ENCODE measurements at regions not wholly inside any gene's neighbourhood (a gene's known extent, or its start where the extent isn't known, plus 50 kb on each side); places are given as distances from the start of the nearest gene placed in this dataset.

GRCh38 chr18:10377956-10378355, 76.5 kb upstream of the APCDD1 start:
- Histone ChIP-seq H3K27ac (no peak overlapping the region), H3K4me3 (no peak overlapping the region), H3K27me3 (ENCODE audit: insufficient read depth in 3 of 3, low read length in 2 of 3) (peaks cover 0 to 4% (median 0%) of the 10 kb centered on the region in 3 donors), H3K4me1 (no peaks in the 10 kb centered on the region), H3K9me3 (no peaks in the 10 kb centered on the region), H3K36me3 (ENCODE audit: insufficient read depth in 1 of 2, low read depth in 1 of 2) (no peaks in the 10 kb centered on the region)
- 86 to 100% (median 95%) methylated on average over 1 of the region's 1 CpG for WGBS, 3 donors
- no peak for ATAC-seq
- intact Hi-C loops (cut with DNase I): no loop called here
- no peak for TF ChIP-seq CTCF (IDR thresholded peaks at IDR 0.05)
- DNase-seq: no peak

DNA sequence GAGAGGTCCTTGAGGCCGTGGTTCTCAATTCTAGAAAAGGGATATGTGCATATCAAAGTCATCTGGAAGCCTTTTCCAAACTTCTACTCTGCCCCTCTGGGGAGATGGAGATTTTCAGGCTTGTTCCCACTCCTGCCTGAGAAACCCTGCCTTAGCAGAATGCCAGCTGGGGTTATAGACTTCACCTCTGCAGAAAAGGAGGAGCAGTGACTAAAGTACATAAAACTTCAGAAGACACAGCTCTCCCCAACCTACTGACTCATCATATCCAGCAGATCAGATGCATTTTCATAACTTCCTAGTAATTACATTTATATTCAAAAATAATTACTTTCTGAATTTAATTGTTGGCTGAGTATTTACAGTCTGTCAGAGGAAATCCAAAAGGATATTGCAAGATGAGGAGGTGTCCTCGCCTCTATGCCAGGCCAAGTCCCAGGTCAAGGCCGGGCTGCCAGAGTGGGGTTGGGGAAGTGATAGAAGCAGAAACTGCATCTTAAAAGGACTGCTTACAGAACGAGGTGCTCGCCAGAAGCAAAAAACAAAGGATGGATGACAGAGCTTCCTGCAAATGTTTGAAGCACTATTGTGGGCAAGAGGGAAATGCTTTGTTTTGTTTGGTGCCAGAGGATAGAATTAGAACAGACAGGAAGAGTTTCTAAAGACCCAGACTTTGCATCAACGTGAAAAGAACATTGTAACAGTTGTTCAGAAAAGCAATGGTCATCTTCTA, 75.6 kb upstream of the APCDD1 start:
- Histone ChIP-seq H3K4me3 (no peak overlapping the region), H3K27me3 (ENCODE audit: insufficient read depth in 3 of 3, low read length in 2 of 3) (peaks cover 0 to 4% (median 0%) of the 10 kb centered on the region in 3 donors), H3K27ac (no peak overlapping the region), H3K36me3 (ENCODE audit: insufficient read depth in 1 of 2, low read depth in 1 of 2) (no peaks in the 10 kb centered on the region), H3K4me1 (no peaks in the 10 kb centered on the region), H3K9me3 (no peaks in the 10 kb centered on the region)
- ATAC-seq (no peak), DNase-seq (no peak)
- intact Hi-C loops (cut with DNase I): no loop called here
- WGBS, 3 donors: 57 to 73% (median 62%) methylated on average over 6 of the region's 6 CpGs
- TF ChIP-seq CTCF (IDR thresholded peaks at IDR 0.05): no peak

GRCh38 chr18:10379522-10379921, 74.9 kb upstream of the APCDD1 start:
- no peak for TF ChIP-seq CTCF (IDR thresholded peaks at IDR 0.05)
- Histone ChIP-seq H3K4me3 (no peak overlapping the region), H3K27me3 (ENCODE audit: insufficient read depth in 3 of 3, low read length in 2 of 3) (peaks cover 0 to 4% (median 0%) of the 10 kb centered on the region in 3 donors), H3K36me3 (ENCODE audit: insufficient read depth in 1 of 2, low read depth in 1 of 2) (no peaks in the 10 kb centered on the region), H3K27ac (no peak overlapping the region), H3K9me3 (no peaks in the 10 kb centered on the region), H3K4me1 (no peaks in the 10 kb centered on the region)
- DNase-seq: no peak
- 50 to 67% (median 63%) methylated on average over 5 of the region's 5 CpGs for WGBS, 3 donors
- ATAC-seq: no peak
- intact Hi-C loops (cut with DNase I): no loop called here

GRCh38 chr18:10381516-10381915, 72.9 kb upstream of the APCDD1 start:
- H3K9me3 ChIP-seq: no peaks in the 10 kb centered on the region
- no peak overlapping the region for H3K4me3 ChIP-seq
- no peaks in the 10 kb centered on the region for H3K36me3 ChIP-seq (ENCODE audit: insufficient read depth in 1 of 2, low read depth in 1 of 2)
- DNase-seq: no peak
- intact Hi-C loops (cut with DNase I): no loop called here
- no peak for ATAC-seq
- no peak for TF ChIP-seq CTCF (IDR thresholded peaks at IDR 0.05)
- H3K4me1 ChIP-seq: no peaks in the 10 kb centered on the region
- H3K27ac ChIP-seq: no peak overlapping the region
- WGBS, 3 donors: 53 to 60% (median 55%) methylated on average over 1 of the region's 1 CpG
- H3K27me3 ChIP-seq (ENCODE audit: insufficient read depth in 3 of 3, low read length in 2 of 3): peaks cover 0 to 4% (median 0%) of the 10 kb centered on the region in 3 donors

DNA sequence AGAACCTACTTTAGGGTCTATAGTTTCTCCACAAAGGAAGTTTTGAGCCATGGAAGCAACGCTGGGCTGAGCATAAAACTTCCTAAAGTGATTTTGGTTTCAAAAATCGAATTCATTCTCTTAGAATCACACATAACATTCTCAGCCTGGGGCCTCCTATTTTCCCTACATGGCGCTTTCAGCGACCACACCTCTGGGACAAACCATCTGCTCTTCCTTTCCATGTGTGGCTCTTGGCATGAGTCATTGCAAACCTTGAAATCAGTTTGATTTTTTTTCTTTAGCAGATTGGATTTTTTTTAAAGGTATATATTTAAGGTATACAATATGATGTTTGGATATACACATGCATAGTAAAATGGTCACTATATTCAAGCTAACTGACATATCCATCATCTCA, 72.5 kb upstream of the APCDD1 start:
- DNase-seq (no peak), ATAC-seq (no peak)
- TF ChIP-seq CTCF (IDR thresholded peaks at IDR 0.05): no peak
- intact Hi-C loops (cut with DNase I): no loop called here
- 41 to 73% (median 48%) methylated on average over 4 of the region's 4 CpGs for WGBS, 3 donors
- no peak overlapping the region for H3K27ac ChIP-seq
- no peaks in the 10 kb centered on the region for H3K36me3 ChIP-seq (ENCODE audit: insufficient read depth in 1 of 2, low read depth in 1 of 2)
- H3K4me3 ChIP-seq: no peak overlapping the region
- no peaks in the 10 kb centered on the region for H3K9me3 ChIP-seq
- H3K27me3 ChIP-seq (ENCODE audit: insufficient read depth in 3 of 3, low read length in 2 of 3): peaks cover 0 to 4% (median 0%) of the 10 kb centered on the region in 3 donors
- no peaks in the 10 kb centered on the region for H3K4me1 ChIP-seq

Measured in psoas muscle (tissue), 7 donors.